KMS-11 (cell line): ENCODE measurements at regions not wholly inside any gene's neighbourhood (a gene's known extent, or its start where the extent isn't known, plus 50 kb on each side); places are given as distances from the start of the nearest gene placed in this dataset.
A peak's percentile ranks its signal among the peaks of the same experiment; 100 is the strongest.

Experiments used
- H2AFZ ChIP-seq: fragments of 200-600 bp; sonication (generic); 2 replicates; pipeline ENCODE4 v1.6.1; 2016; ENCODE audit warnings: antibody characterized with exemption, mixed run types, low read depth
- H3K27ac ChIP-seq: fragments of 200-600 bp; sonication (generic); 2 replicates; pipeline ENCODE4 v1.6.1; 2016; ENCODE audit warnings: mild to moderate bottlenecking, mixed run types
- H3K27me3 ChIP-seq: fragments of 200-600 bp; sonication (generic); 2 replicates; pipeline ENCODE4 v1.6.1; 2017; ENCODE audit warnings: mild to moderate bottlenecking, low read depth, mixed run types, moderate library complexity; ENCODE audit not compliant: insufficient read depth
- H3K36me3 ChIP-seq: fragments of 200-600 bp; sonication (generic); 2 replicates; pipeline ENCODE4 v1.6.1; 2017; ENCODE audit warnings: mild to moderate bottlenecking, mixed run types; ENCODE audit not compliant: insufficient read depth
- H3K4me1 ChIP-seq: fragments of 200-600 bp; sonication (generic); 2 replicates; pipeline ENCODE4 v1.6.1; 2016; ENCODE audit warnings: mild to moderate bottlenecking, low read depth, mixed run types; ENCODE audit not compliant: poor library complexity, severe bottlenecking
- H3K4me2 ChIP-seq: fragments of 200-600 bp; sonication (generic); 2 replicates; pipeline ENCODE4 v1.7.0; 2016; ENCODE audit warnings: mild to moderate bottlenecking, mixed run types
- H3K4me3 ChIP-seq: fragments of 200-600 bp; sonication (generic); IDR thresholded peaks from 2 replicates; pipeline ENCODE4 v1.6.1; 2017; ENCODE audit warnings: low read depth, low read length, mixed read lengths; ENCODE audit not compliant: insufficient read depth
- H3K79me2 ChIP-seq: fragments of 200-600 bp; sonication (generic); 2 replicates; pipeline ENCODE4 v1.6.1; 2016; ENCODE audit warnings: low read depth, mixed run types; ENCODE audit not compliant: insufficient read depth
- H3K9ac ChIP-seq: fragments of 200-600 bp; sonication (generic); 2 replicates; pipeline ENCODE4 v1.6.1; 2016; ENCODE audit warnings: mild to moderate bottlenecking, mixed run types
- H4K20me1 ChIP-seq: fragments of 200-600 bp; sonication (generic); 2 replicates; pipeline ENCODE4 v1.6.1; 2016; ENCODE audit warnings: mild to moderate bottlenecking, mixed run types; ENCODE audit not compliant: insufficient read depth
- CTCF ChIP-seq: fragments of 200-600 bp; sonication (generic); conservative IDR thresholded peaks from 2 replicates; pipeline ENCODE4 v1.6.1; 2017; ENCODE audit warnings: low read depth, mild to moderate bottlenecking, antibody characterized with exemption, low read length, moderate library complexity, mixed read lengths

- H3K79me2 ChIP-seq, result peaks cover 77% of the 10 kb centered on the region
- no peaks in the 10 kb centered on the region for H4K20me1 ChIP-seq
- no peaks in the 10 kb centered on the region for H3K36me3 ChIP-seq
- H3K27ac ChIP-seq, result no peak overlapping the region
- H3K4me2 ChIP-seq, result no peak overlapping the region
- peaks cover 20% of the 10 kb centered on the region for H3K4me1 ChIP-seq
- no peak overlapping the region for H3K9ac ChIP-seq
- H3K27me3 ChIP-seq, result no peaks in the 10 kb centered on the region
- H2AFZ ChIP-seq, result no peak overlapping the region
- TF ChIP-seq CTCF, result no peak
- H3K4me3 ChIP-seq, result no peak overlapping the region
Observed at GRCh38 chr9:110133608-110134210, 74.2 kb downstream of the C9orf152 start.

GRCh38 chr9:110135846-110136245, 72.1 kb downstream of the C9orf152 start:
- TF ChIP-seq CTCF, result no peak
- Histone ChIP-seq H2AFZ (no peak overlapping the region), H3K4me1 (peaks cover 41% of the 10 kb centered on the region), H3K36me3 (no peaks in the 10 kb centered on the region), H3K4me3 (no peak overlapping the region), H3K4me2 (no peak overlapping the region), H3K27me3 (no peaks in the 10 kb centered on the region), H3K79me2 (peaks cover 77% of the 10 kb centered on the region), H3K27ac (no peak overlapping the region), H4K20me1 (no peaks in the 10 kb centered on the region), H3K9ac (no peak overlapping the region)

- H3K27me3 ChIP-seq, result no peaks in the 10 kb centered on the region
- H3K79me2 ChIP-seq, result peaks cover 77% of the 10 kb centered on the region
- no peak overlapping the region for H3K4me3 ChIP-seq
- H3K4me1 ChIP-seq, result peaks cover 41% of the 10 kb centered on the region
- H3K36me3 ChIP-seq, result no peaks in the 10 kb centered on the region
- H4K20me1 ChIP-seq, result no peaks in the 10 kb centered on the region
- no peak for TF ChIP-seq CTCF
- H3K9ac ChIP-seq, result no peak overlapping the region
- no peak overlapping the region for H3K27ac ChIP-seq
- no peak overlapping the region for H2AFZ ChIP-seq
- no peak overlapping the region for H3K4me2 ChIP-seq
Observed at GRCh38 chr9:110136802-110137201, 71.2 kb downstream of the C9orf152 start.

- no peaks in the 10 kb centered on the region for H3K36me3 ChIP-seq
- peak overlapping the region; percentile 91; the same call in 1 of the 2 replicates for H3K4me2 ChIP-seq
- peaks cover 63% of the 10 kb centered on the region for H3K4me1 ChIP-seq
- no peak overlapping the region for H3K9ac ChIP-seq
- no peak for TF ChIP-seq CTCF
- no peak overlapping the region for H2AFZ ChIP-seq
- no peak overlapping the region for H3K4me3 ChIP-seq
- peaks cover 74% of the 10 kb centered on the region for H3K79me2 ChIP-seq
- no peaks in the 10 kb centered on the region for H4K20me1 ChIP-seq
- no peaks in the 10 kb centered on the region for H3K27me3 ChIP-seq
- peak overlapping the region; percentile 12; the same call in 1 of the 2 replicates for H3K27ac ChIP-seq
Observed at GRCh38 chr9:110140276-110140675, 67.7 kb downstream of the C9orf152 start.
